ENCODE measurements at regions not wholly inside any gene's neighbourhood (a gene's known extent, or its start where the extent isn't known, plus 50 kb on each side); places are given as distances from the start of the nearest gene placed in this dataset.

GRCh38 chr20:21901470-21902275 is 196.2 kb downstream of the PAX1 start:
- no peak for DNase-seq (ENCODE audit: low read depth in 1 of 2, low spot score in 2 of 2)
- Histone ChIP-seq H3K23ac (ENCODE audit: insufficient read length) (no peak overlapping the region), H2BK120ac (replicated peaks; ENCODE audit: low read depth, low read length) (no peak overlapping the region), H3K4me1 (replicated peaks in 1 of 4; ENCODE audit: control insufficient read depth in 3 of 4, insufficient read depth in 4 of 4, low read length in 3 of 4) (no peaks in the 10 kb centered on the region), H3K79me2 (ENCODE audit: control insufficient read depth in 1 of 2, insufficient read depth in 2 of 2, low read length in 2 of 2) (no peaks in the 10 kb centered on the region), H3K23me2 (ENCODE audit: low read depth, low read length) (no peaks in the 10 kb centered on the region), H2AFZ (ENCODE audit: low read length) (no peak overlapping the region), H4K20me1 (replicated peaks in 1 of 2; ENCODE audit: control insufficient read depth in 1 of 2, insufficient read depth in 2 of 2, low read length in 2 of 2) (no peaks in the 10 kb centered on the region), H3K4ac (replicated peaks; ENCODE audit: insufficient read length, low read depth, low read length) (no peak overlapping the region), H4K91ac (replicated peaks; ENCODE audit: insufficient read length, low read length) (no peak overlapping the region), H3K9me3 (ENCODE audit: insufficient read depth in 2 of 2, low read depth in 1 of 2, low read length in 1 of 2) (no peaks in the 10 kb centered on the region), H4K8ac (ENCODE audit: extremely low read depth, insufficient read depth, low read length) (no peak overlapping the region), H3K27ac (ENCODE audit: low read depth, low read length) (no peak overlapping the region), H3K27me3 (replicated peaks in 1 of 4; ENCODE audit: control insufficient read depth in 3 of 4, extremely low read depth in 1 of 4, insufficient read depth in 3 of 4, low read length in 3 of 4) (no peaks in the 10 kb centered on the region), H3K36me3 (ENCODE audit: control insufficient read depth in 2 of 4, insufficient read depth in 4 of 4, low read length in 3 of 4) (no peaks in the 10 kb centered on the region), H2BK12ac (ENCODE audit: low read depth, low read length) (no peak overlapping the region), H3K14ac (ENCODE audit: insufficient read length) (no peak overlapping the region), H3K9ac (replicated peaks in 1 of 4; ENCODE audit: extremely low read depth in 1 of 4, low read depth in 3 of 4, low read length in 3 of 4) (no peak overlapping the region), H3K56ac (replicated peaks; ENCODE audit: insufficient read length, low read depth, low read length) (no peak overlapping the region), H3K4me2 (ENCODE audit: insufficient read depth in 1 of 2, low read depth in 2 of 2, low read length in 2 of 2) (no peak overlapping the region), H2BK5ac (ENCODE audit: low read depth, low read length) (no peak overlapping the region), H2BK15ac (ENCODE audit: low read length) (no peak overlapping the region), H2AK5ac (ENCODE audit: low read depth, low read length) (no peak overlapping the region), H2BK20ac (ENCODE audit: low read length) (no peak overlapping the region), H3K18ac (ENCODE audit: extremely low read depth, low read length) (no peak overlapping the region), H3K79me1 (ENCODE audit: low read depth, low read length) (no peaks in the 10 kb centered on the region), H4K5ac (ENCODE audit: insufficient read length, low read depth, low read length) (no peak overlapping the region), H3K4me3 (ENCODE audit: extremely low read depth in 1 of 4, insufficient read depth in 2 of 4, low read depth in 3 of 4, low read length in 4 of 4) (no peak overlapping the region)
- ChIA-PET CTCF (ENCODE audit: partially characterized antibody) (no interaction called here), POLR2A (ENCODE audit: partially characterized antibody) (interaction anchor here (0.6 kb wide), 1 partner anchor 707 kb away, joined by 3 read pairs; no protein-coding TSS in a partner anchor)
- FAIRE-seq: no peak
- 93% methylated on average over 4 of the region's 4 CpGs; no CpG with 5 or more reads in 1 of the 2 experiments for WGBS, 2 experiments (ENCODE audit: extremely low coverage in 1 of 2, insufficient coverage in 1 of 2, insufficient read length in 1 of 2, insufficient replicate concordance in 2 of 2, low coverage in 1 of 2, low lambda C conversion rate in 2 of 2, missing lambda C conversion rate in 1 of 2)
- TF ChIP-seq, protein P1, sequence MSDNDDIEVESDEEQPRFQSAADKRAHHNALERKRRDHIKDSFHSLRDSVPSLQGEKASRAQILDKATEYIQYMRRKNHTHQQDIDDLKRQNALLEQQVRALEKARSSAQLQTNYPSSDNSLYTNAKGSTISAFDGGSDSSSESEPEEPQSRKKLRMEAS (IDR thresholded peaks at IDR 0.05): no peak
- no peak for TF ChIP-seq SIX5 (IDR thresholded peaks at IDR 0.05; ENCODE audit: low read depth, low read length)
- no peak for TF ChIP-seq CHD2 (IDR thresholded peaks at IDR 0.05; ENCODE audit: low read length)
- TF ChIP-seq, protein P2, sequence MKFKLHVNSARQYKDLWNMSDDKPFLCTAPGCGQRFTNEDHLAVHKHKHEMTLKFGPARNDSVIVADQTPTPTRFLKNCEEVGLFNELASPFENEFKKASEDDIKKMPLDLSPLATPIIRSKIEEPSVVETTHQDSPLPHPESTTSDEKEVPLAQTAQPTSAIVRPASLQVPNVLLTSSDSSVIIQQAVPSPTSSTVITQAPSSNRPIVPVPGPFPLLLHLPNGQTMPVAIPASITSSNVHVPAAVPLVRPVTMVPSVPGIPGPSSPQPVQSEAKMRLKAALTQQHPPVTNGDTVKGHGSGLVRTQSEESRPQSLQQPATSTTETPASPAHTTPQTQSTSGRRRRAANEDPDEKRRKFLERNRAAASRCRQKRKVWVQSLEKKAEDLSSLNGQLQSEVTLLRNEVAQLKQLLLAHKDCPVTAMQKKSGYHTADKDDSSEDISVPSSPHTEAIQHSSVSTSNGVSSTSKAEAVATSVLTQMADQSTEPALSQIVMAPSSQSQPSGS (IDR thresholded peaks at IDR 0.05; ENCODE audit: low read length): no peak
- no peak for TF ChIP-seq CTBP2 (IDR thresholded peaks at IDR 0.05; ENCODE audit: borderline replicate concordance, insufficient read depth, insufficient read length, low read length)
- TF ChIP-seq ATF3 (IDR thresholded peaks at IDR 0.05; ENCODE audit: insufficient read depth, low read depth, low read length): no peak
- no peak for TF ChIP-seq EGR1 (IDR thresholded peaks at IDR 0.05; ENCODE audit: borderline replicate concordance, low read depth, low read length)
- TF ChIP-seq JUN (IDR thresholded peaks at IDR 0.05; ENCODE audit: low read depth, low read length): no peak
- TF ChIP-seq BACH1 (IDR thresholded peaks at IDR 0.05; ENCODE audit: low read length): no peak
- no peak for TF ChIP-seq CBX5 (IDR thresholded peaks at IDR 0.05; ENCODE audit: low read depth, low read length)
- no peak for TF ChIP-seq NANOG (IDR thresholded peaks at IDR 0.05; ENCODE audit: insufficient read depth, low read depth, low read length, poor library complexity, severe bottlenecking)

All from H1 (cell line).